Fibroblast of skin of right quadriceps (primary cell): ENCODE measurements at regions not wholly inside any gene's neighbourhood (a gene's known extent, or its start where the extent isn't known, plus 50 kb on each side); places are given as distances from the start of the nearest gene placed in this dataset.

Experiments
- DNase-seq: peaks from one replicate; pipeline ENCODE4 v3.0.0-alpha.2; 2013

DNA sequence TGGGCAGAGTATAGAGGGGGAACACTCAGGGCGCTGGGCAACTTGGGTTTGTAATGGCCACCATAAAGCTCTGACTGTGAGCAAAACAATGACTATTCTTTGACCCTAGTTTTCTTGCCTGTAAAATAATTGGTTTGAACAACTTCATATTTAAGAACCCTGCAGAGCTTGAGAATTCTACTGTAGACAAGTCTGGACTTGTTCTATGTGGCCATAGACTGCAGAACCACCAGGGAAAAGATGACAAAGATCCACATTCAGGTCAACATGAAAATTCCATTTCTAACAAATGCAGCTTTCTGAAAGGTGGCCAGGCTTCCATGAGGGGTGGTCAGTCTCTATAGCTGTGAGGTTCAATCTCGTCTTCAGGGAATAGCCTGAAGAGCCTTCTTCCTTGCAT is 239.4 kb upstream of the LRRN1 start:
- DNase-seq, result no peak

DNA sequence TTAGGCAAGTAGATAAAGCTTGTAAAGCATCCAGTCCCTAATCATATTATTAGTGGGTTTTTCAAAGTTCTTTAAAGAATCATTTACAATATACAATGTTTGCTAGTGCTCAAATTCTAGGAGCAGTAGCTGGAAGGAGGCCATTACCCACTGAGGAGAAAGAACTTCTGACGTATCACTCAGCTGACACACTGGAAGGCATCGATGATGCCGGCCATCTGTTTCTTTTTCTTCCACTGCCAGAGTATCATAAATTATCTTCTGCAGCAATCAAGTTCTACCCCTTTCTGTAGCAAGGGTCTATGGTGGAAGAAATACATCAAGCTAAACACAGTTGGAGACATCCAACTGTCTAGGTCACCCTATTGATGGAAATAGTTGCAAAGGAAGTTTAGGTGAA is 243.2 kb upstream of the LRRN1 start:
- DNase-seq, result peak; percentile 17

DNA sequence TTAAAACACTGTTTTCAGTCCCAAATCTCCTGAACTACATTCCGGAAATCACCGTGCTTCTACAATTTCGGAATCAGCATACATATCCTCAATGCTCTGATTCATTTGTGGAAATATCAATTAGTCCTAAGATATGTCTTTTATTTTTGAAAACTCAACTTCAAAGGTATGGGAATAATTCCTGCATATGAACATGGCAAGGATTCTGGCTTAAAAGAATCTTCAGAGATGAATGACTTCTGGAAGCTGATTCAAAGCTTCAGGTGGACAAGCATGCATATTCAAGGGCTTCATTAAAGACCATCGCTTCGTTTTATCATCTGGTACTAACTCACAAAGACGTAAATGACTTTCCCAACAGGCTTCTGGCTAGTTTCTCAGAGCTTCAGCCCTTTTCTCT is 246.0 kb upstream of the LRRN1 start:
- DNase-seq, result no peak

DNA sequence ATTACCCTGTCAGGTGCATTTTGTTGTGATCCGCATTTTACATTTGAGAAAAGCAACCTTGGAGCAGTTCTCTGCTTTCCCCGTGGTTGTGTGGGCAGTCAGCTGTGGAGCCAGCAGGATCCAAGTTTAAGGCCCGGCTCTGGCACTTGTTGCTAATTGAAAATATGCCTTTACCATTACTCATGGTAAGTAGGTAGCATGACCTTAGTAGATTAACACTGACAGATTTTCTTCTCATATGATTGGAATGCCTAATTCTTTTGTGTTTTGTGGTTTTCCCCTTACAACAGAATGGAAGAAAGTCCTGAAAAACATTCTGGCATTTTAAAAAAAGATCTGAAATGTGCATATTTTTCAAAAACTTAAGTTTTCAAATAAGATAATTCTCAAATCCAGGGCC is 246.5 kb upstream of the LRRN1 start:
- peak; percentile 62 for DNase-seq

DNA sequence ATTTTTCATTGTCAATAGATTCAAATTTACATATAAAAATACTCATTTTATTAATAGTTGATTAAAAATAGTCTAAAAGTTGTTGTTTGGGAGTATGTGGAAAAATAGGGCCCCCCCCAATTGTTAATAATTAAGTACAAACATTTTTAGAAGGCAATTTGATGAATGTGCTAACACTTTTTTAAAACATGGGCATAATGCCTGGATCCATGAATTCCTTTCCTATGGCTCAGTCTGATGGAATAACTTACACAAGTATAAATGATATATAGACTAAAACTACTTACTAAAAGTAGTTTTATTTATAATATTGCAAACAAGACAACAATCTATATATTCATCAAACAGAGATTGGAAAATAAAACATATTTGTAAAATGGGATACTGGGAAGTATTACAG is 247.2 kb upstream of the LRRN1 start:
- DNase-seq, result peak; percentile 54

DNA sequence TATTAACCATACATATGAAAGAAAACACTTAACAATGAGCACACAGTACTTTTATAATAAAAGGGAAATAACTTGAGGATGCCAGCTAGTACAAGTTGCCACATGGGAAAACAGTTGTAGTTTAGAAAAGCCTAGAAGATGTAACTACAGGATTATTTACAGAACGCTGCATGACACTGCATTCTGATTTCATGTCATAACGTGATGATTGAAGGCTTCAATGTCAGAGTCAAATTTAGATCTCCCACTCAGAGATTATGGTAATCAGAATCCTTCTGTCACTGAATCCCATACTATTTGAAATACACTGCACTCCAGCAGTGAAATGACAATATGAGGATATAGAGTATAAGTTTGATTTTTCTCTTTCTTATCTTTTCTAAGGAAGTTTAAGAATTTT is 253.9 kb upstream of the LRRN1 start:
- no peak for DNase-seq

DNA sequence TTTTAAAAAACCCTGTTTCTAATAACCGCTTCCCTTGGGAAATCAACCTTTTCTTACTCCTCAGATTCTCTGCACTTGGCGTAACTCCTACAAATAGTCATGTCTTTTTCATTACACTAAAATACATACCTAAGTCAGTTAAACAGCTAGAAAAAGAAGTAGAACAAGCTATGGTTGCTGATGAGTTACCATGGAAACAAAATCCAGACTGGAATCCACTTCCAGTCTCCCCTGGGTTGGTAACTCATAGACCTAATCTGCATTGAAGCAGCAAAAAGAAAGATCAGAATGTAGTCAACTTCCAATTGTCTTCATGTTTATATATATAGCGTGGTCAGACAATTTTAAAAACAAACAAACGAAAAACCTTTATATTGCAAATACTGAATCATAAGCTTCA is 260.8 kb upstream of the LRRN1 start:
- no peak for DNase-seq

DNA sequence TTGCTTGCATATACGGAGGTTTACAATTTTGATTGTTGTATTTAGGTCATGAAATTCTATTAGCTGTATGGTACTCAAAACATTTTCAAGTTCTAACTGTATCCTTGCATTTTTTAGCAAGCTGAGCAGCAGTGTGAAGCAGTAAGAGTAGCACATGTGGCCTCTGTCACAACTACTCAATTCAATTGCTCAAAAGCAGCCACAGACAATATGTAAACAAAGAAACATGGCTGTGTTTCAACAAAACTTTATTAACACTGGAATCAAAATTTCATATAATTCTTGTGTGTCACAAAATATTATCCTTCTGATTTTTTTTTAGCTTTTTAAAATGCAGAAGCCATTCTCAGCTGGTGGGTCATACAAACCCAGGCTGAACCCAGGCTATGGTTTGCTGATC is 266.7 kb upstream of the LRRN1 start:
- no peak for DNase-seq

DNA sequence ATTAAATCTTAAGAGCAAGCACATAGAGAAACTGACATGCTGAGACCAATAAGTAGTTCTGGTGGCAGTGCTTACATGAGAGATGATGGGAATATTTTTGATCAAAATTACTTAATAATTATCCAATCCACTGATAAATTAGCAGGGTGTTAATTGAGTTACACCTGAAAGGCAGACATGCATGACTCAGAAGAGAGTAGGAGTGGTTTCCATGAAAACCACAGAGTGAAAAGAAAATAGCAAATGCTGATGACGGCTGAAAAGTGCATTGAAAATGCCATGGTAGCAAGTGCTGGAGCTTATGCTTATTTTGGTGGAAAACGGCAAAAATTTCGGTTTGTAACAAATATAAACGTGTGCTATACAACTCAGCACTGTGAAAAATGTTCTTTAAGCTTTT is 267.8 kb upstream of the LRRN1 start:
- no peak for DNase-seq

DNA sequence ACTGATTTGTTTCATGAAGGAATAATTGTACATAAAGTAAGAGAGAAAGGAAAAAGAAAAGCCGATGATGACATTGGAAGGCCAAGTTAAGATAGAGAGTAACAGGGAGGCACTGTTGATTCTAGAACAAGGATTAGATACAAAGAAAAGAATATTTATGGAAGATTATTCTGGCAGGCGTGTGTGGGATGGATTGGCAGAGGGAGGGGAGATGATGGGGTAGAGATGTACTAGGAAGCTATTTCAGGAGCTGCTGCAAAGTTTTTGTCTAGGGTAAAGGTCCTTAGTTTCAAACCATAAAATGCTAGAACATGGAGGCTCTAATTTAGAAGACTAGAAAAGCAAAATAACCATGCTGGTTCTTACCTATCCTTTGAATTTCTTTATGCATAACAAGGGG is 280.0 kb upstream of the LRRN1 start:
- no peak for DNase-seq

DNA sequence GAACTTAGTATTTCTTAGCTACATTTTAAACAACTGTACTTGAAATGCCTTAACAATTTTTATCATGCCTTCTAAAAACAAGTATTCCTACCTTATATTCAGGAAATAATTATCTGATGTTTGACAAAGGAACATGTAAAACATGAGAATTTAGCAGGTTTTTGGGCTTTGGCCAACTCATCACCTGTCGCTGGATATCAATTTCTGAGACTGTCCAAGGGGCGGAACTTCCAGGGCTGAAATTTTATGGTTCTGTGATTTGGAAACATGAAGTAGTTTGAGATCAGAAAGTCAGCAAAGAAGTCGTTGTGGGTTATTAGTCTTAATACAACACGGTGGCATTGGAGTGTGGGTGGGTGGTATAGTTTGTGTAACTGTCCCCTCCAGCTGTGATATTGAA is 282.2 kb upstream of the LRRN1 start:
- no peak for DNase-seq

DNA sequence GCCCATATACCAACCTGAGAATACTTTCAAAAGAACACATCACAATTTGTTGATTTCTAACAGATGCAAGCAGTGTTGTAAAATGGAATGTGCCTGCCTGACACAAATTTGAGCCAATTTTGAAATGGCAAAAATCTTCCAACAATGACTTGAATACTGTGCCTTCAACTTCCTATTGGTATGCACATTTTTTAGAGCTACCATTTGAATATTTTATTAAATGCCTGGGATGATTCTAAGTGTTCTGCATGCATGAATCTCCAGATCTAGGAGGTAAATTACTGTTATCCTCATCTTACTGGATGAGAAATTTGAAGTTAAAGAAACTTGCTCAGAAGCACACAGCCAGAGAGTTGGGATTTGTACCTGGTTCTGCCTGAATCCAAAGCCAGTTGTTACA is 282.8 kb upstream of the LRRN1 start:
- DNase-seq, result no peak

DNA sequence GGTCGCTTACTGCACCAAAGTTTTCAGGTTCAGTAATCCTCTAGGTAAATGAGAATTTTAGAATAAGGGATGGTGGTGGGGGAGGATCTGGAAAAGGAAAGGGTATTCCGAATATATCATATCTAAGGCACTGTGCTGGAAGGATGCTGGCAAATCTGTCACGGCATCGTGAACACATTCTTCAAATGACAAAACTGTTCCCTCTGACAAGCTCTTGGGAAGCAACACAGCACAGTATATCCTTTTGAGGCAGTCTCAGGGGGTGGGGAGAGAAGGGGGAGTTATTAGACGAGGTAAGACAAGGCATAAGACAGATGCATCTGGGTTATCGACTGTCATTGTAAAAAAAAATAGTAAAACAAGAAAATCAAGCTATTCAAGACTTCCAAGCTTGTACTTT is 289.6 kb upstream of the LRRN1 start:
- DNase-seq, result no peak

DNA sequence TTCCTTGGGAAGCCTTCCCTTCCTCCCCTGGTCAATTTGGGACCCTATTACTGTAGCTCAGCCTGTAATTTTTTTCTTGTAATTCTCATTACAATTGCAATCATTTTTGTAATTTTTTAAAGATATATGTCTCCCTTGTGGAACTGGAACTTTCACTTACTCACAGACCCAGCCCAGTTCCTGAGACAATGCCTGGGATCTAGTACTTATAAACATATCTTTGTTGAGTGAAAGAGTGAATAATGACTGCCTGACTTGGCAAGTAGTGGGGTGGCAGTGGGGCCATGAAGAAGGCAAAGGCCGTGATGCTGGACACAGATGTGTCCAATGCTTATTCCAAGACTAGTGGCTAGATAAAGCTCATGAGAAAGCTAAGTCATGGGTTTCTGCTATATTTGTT is 294.5 kb upstream of the LRRN1 start:
- no peak for DNase-seq

DNA sequence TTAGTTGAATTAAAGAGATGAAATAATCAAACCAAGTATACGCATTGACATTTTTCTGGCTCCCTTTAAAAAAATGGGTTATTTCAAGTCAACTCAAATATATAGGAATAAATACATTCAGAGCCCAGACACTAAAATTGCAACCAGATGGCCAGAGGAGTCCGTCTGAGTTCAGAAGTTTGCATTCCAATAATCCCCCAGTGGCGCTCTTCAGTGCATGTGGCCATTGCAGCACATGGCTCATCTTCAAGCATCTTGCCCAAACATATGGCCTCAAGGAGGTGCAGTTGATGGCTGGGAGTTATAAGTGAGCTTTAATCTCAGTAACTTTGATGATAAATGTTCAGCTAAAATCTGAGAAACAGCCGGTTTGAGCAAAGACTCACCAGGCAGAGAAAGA is 295.8 kb upstream of the LRRN1 start:
- DNase-seq, result peak; percentile 61

DNA sequence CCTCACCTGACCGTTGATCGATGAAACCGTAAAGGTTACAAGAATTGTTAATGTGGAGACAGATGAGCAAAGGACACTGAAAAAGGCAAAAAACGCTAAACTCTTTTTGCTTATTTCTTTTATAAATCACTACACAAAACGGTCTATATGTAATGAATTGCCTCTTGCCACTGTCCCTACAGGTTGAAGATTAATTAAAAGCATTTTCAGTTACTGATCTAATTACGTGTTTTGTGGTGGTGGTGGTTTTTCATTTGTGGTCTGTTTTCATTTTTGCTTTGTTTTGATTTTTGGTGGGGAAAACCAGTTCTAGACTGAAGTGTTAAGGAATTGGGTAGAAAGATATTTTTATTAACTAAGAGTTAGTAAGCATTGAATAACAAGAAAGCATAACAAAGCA is 299.2 kb upstream of the LRRN1 start:
- no peak for DNase-seq

DNA sequence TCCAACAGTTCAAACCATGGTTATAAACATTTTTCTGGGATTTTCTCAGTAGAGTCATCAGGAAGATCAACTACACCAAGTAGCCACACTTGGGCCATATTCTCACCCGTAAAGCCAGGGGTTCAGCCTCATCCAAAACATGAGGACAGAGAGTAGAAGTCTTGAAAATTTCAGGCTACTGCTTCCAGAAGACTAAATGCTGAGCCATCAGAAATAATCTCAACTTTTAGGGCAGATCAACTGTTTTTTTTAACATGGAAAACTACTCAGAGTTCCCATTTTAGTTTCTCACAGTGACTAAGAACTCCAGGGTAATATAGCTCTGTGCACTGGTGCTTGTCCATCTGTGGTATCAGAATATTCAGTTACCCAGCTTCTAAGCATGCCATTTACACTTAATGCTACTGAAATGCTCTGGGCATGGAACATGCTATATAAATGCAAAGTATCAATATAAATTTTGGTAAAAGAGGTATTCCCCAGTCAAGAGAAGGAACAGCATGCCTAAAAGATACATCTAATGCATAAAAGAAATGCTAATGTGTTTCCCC is 300.1 kb upstream of the LRRN1 start:
- no peak for DNase-seq

DNA sequence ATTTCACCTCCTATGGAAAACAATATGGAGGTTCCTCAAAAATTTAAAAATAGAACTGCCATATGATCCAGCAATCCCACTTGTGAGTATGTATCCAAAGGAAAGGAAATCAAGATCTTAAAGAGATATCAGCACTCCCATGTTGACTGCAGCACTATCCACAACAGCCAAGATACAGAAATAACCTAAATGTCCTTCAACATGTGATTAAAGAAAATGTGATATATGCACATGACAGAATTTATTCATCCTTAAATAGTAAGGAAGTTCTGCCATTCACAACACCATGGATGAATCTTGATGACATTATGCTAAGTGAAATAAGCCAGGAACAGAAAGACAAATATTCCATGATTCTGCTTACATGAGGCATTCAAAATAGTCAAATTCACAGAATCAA is 303.6 kb upstream of the LRRN1 start:
- DNase-seq, result no peak

DNA sequence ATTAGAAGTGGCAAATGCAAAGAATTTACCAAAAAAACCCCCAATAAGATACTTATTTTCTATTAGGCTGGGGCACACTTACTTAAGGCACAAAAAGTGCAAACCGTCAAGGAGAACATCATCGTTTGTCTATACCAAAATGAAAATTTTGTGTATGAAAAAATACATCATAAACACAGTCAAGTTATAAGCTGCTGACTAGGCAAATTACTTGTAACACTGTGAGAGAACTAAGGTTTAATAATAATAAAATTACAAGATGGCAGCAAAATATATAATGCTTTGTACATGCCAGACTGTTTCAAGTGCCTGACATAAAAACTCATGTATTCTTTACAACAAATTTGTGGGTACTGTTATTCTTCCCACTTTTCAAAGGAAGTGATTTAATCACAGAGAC is 297.2 kb upstream of the CRBN start:
- DNase-seq, result no peak

DNA sequence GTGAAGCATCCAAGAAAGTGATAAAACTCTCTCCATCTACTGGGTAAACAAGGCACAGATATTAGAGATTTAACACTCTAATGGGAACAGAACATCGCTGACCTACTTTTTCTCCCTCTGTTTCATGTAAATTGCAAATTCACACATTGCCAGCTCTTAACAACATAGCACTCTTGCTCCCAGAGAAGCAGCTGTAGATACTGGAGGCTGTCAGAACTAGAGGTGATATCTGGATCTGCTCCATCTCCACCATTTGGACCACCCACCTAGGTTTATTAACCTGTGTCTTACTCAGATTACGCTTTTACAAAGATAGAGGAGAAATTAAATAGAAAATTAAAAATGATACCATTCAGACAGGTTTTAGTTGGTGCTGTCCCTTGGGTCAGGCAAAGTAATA is 289.1 kb upstream of the CRBN start:
- no peak for DNase-seq

DNA sequence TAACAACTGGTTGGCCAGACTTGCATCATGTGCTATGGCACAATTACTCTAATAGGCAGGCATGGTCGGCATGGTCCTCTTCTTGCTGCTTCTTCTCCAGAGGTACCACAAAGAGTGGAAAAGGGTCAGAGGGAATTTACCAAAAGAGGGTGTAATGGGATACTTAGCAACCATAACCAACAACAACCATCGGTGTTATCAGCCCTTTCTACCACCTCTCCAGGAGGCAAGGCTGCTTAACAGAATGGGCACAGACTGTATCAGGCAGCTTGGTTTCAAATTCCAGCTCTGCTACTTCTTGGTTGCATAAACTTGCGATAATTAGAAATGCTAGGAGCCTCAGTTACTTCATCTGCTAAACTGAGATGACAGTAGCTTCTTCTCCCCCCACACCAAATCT is 284.6 kb upstream of the CRBN start:
- DNase-seq, result no peak

DNA sequence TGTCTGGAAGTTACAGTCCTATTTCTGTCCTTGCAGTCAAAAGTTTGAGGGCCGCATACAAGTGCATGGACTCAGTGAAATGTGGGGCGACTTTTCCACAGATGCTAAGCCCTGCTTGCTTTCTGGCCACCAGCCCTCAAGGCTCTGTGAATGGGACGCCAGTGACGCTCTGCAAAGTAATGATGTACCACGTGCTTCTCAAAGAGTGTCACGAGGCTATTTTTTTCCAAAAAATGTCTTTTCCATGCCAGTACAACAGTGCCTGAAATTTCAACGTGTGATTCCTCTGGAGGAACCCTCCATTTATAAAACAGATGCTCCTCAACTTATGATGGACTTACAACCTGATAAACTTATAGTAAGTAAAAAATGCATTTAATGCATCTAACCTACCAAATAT is 281.8 kb upstream of the CRBN start:
- no peak for DNase-seq

DNA sequence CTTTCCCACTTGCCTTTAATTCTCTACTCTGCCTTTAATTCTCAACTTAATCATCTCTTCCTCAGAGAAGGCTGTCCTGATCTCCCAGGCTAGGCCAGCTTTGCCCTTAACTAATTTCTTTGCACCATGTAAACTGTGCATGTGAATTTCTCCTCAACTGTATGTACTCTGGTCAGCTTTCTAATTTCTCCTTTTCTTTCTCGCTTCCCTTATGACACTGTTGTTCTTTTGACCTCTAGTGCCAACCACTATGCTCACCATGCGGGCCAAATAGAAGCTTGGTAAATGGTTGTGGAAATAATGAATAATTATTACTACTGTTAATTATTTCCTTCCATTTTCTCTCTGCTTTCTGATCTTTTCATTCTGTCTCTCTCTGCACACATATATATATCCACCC is 269.0 kb upstream of the CRBN start:
- DNase-seq, result no peak

DNA sequence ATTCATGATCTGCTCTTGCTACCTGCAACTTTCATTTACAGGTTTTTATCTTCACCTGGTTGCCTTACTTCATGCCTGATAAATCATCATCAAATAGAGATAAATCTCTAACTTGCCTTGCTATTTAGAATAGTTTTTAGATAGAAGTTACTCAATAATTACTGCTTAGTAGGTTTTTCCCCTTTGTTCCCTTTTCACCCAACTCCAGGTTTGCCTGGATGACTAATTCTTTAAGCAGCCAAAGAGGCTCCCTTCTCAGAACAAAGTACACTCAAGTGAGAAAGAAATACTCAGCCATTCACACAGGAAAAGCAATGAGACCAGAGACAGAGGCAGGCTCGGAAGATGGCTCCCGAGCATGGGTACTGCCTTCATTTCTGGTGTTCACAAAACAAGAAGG is 268.1 kb upstream of the CRBN start:
- no peak for DNase-seq

DNA sequence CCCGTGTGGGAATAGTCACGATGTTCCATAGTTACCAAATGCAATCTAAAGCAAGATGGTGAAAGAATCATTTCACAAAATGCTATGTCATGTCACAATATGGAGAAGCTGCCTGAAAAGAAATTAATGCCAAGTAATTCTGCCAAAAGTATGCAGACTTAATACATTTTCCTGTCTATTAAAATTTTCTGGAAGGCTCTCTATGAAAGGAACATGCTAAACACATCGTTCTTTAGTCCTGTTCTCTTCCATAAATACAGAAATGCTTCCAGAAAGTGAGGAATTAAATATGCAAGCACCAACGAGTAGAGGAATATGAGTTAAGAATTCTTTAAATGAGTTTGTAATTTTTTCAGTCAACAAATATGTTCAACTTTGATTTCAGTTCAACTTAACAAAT is 266.8 kb upstream of the CRBN start:
- DNase-seq, result no peak

DNA sequence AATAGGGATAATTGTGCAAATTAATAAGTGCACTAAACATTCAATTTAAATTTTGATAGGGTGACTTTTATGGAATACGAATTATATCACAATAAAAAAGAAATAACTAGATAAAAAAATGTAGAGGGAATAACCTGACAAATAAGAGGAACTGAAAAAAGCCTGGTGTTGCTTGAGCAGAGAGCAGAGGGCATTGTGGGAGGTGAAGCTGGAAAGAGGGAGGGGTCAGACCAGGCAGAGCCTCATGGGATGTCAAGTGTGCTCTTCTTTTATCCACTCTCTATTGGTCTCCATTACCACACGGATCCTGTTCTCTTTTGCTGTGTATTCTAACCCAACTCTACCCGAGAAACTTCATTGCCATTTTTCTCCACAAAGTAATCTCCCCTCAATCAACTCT is 264.0 kb upstream of the CRBN start:
- DNase-seq, result no peak
